HepG2 (cell line): ENCODE measurements at regions not wholly inside any gene's neighbourhood (a gene's known extent, or its start where the extent isn't known, plus 50 kb on each side); places are given as distances from the start of the nearest gene placed in this dataset.

Experiments
- ATAC-seq: fragments of 200-7000 bp; cut with Tn5 transposase; 3 replicates; pipeline ENCODE4 v1.9.1; 2020; ENCODE audit warnings: mild to moderate bottlenecking, moderate library complexity
- BruUV-seq: library from RNA; stranded (reverse); fragments of 400-500 nt; replicated peaks from 2 replicates; lab custom pipeline; 2021; lab: Mats Ljungman, UMichigan
- CTCF ChIA-PET: fragments of 300-600 bp; formaldehyde crosslinking; extraction: SDS; loops from one replicate; lab custom pipeline; 2021; ENCODE audit warnings: low total read pairs, inconsistent platforms, low intra/inter-chr PET ratio; lab: Yijun Ruan, JAX
- POLR2A ChIA-PET: fragments of 350-600 bp; sonication (Branson Sonifier 250); formaldehyde crosslinking; loops from one replicate; lab custom pipeline; 2020; ENCODE audit warnings: antibody characterized with exemption, inconsistent platforms; lab: Yijun Ruan, JAX
- DNase-seq: peaks from one replicate; pipeline ENCODE4 v3.0.0-alpha.2; 2015; ENCODE audit warnings: low spot score
- FAIRE-seq: peaks from 3 replicates; lab custom pipeline; 2011; peaks lifted over from hg19 to GRCh38; lab: Jason Lieb, UNC
- H2AFZ ChIP-seq: one replicate; pipeline ENCODE4 v1.6.1; 2011; ENCODE audit warnings: low read length, inconsistent platforms
- H3K27ac ChIP-seq: fragments of 300-600 bp; 3 replicates; pipeline ENCODE4 v1.8.0; 2011; ENCODE audit warnings: mixed run types, mild to moderate bottlenecking, mixed read lengths, low read length, inconsistent platforms; ENCODE audit not compliant: insufficient read depth; ENCODE audit errors: extremely low read length
- H3K27me3 ChIP-seq, 2 experiments: fragments of 200-600 bp in 1 of 2; 2 replicates in 1 of 2; 3 replicates in 1 of 2; pipeline versions ENCODE4 v1.6.0 to v1.8.0; 2011; ENCODE audit warnings: low read length in 2 of 2, mild to moderate bottlenecking in 2 of 2, moderate library complexity in 2 of 2, inconsistent platforms in 1 of 2; ENCODE audit not compliant: insufficient read depth in 2 of 2, control insufficient read depth in 1 of 2
- H3K36me3 ChIP-seq, 2 experiments: fragments of 200-600 bp in 1 of 2; replicated peaks in 1 of 2; 2 replicates in 1 of 2; 3 replicates in 1 of 2; pipeline versions ENCODE4 v1.5.1 to v1.8.0; 2011; ENCODE audit warnings: low read length in 2 of 2, inconsistent platforms in 1 of 2; ENCODE audit not compliant: insufficient read depth in 2 of 2, control insufficient read depth in 1 of 2
- H3K4me1 ChIP-seq: 2 replicates; pipeline ENCODE4 v1.5.1; 2012; ENCODE audit warnings: low read length, inconsistent platforms; ENCODE audit not compliant: insufficient read depth
- H3K4me2 ChIP-seq: 2 replicates; pipeline ENCODE4 v1.6.0; 2011; ENCODE audit warnings: low read depth, low read length, inconsistent platforms
- H3K4me3 ChIP-seq, 3 experiments: fragments of 200-600 bp in 1 of 3; sonication (generic), shearing (Covaris generic) in 1 of 3; replicated peaks in 1 of 3; 2 replicates each; pipeline ENCODE4 v1.5.1; 2011 to 2016; ENCODE audit warnings: low read length in 3 of 3, inconsistent platforms in 2 of 3, low read depth in 2 of 3, mild to moderate bottlenecking in 2 of 3, control low read depth in 1 of 3, mixed read lengths in 1 of 3; ENCODE audit not compliant: insufficient read depth in 1 of 3
- H3K79me2 ChIP-seq: one replicate; pipeline ENCODE4 v1.6.1; 2011; ENCODE audit warnings: low read length, inconsistent platforms; ENCODE audit not compliant: insufficient read depth
- H3K9ac ChIP-seq: 2 replicates; pipeline ENCODE4 v1.6.0; 2011; ENCODE audit warnings: mild to moderate bottlenecking, low read depth, low read length, inconsistent platforms; ENCODE audit not compliant: insufficient read depth
- H3K9me3 ChIP-seq: 2 replicates; pipeline ENCODE4 v1.5.1; 2012; ENCODE audit warnings: mild to moderate bottlenecking, low read length
- H4K20me1 ChIP-seq: 2 replicates; pipeline ENCODE4 v1.6.0; 2011; ENCODE audit warnings: inconsistent platforms, mild to moderate bottlenecking, low read length, moderate library complexity; ENCODE audit not compliant: insufficient read depth
- BATF2 ChIP-seq: sonication (generic); formaldehyde crosslinking; IDR thresholded peaks from 2 replicates; pipeline ENCODE4 v1.8.0; 2022; ENCODE audit warnings: mild to moderate bottlenecking, missing genetic modification reagents, moderate library complexity
- BRF2 ChIP-seq: sonication (generic); formaldehyde crosslinking; IDR thresholded peaks from 2 replicates; pipeline ENCODE4 v1.8.1; 2022; ENCODE audit warnings: mild to moderate bottlenecking, missing genetic modification reagents
- HDAC1 ChIP-seq: sonication (generic); formaldehyde crosslinking; IDR thresholded peaks from 2 replicates; pipeline ENCODE4 v1.5.1; 2020; ENCODE audit warnings: mild to moderate bottlenecking, missing genetic modification reagents
- IKZF1 ChIP-seq: fragments of 450-650 bp; IDR thresholded peaks from 2 replicates; pipeline ENCODE4 v1.7.1; 2016
- JARID2 ChIP-seq: sonication (generic); formaldehyde crosslinking; IDR thresholded peaks from 2 replicates; pipeline ENCODE4 v1.8.1; 2023; ENCODE audit warnings: missing genetic modification reagents, inconsistent platforms; ENCODE audit not compliant: insufficient replicate concordance
- KAT8 ChIP-seq: IDR thresholded peaks from 2 replicates; pipeline ENCODE4 v1.6.1; 2016; ENCODE audit warnings: missing genetic modification reagents, missing compliant biosample characterization
- NFYC ChIP-seq: IDR thresholded peaks from 2 replicates; pipeline ENCODE4 v1.6.1; 2016; ENCODE audit warnings: missing genetic modification reagents, missing compliant biosample characterization
- NRL ChIP-seq: sonication (generic); formaldehyde crosslinking; IDR thresholded peaks from 2 replicates; pipeline ENCODE4 v1.5.0; 2020; ENCODE audit warnings: missing genetic modification reagents, mild to moderate bottlenecking, moderate library complexity, borderline replicate concordance
- ONECUT2 ChIP-seq: sonication (generic); formaldehyde crosslinking; IDR thresholded peaks from 2 replicates; pipeline ENCODE4 v1.4.0; 2020; ENCODE audit warnings: missing genetic modification reagents
- SP4 ChIP-seq: sonication (generic); formaldehyde crosslinking; IDR thresholded peaks from 2 replicates; pipeline ENCODE4 v1.8.1; 2023; ENCODE audit warnings: mild to moderate bottlenecking, missing genetic modification reagents
- TAF1 ChIP-seq: sonication (generic); formaldehyde crosslinking; IDR thresholded peaks from 2 replicates; pipeline ENCODE4 v1.4.0; 2020; ENCODE audit warnings: missing genetic modification reagents
- TRAFD1 ChIP-seq: sonication (generic); formaldehyde crosslinking; IDR thresholded peaks from 2 replicates; pipeline ENCODE4 v1.5.1; 2020; ENCODE audit warnings: missing genetic modification reagents, mild to moderate bottlenecking, borderline replicate concordance
- ZBTB42 ChIP-seq: sonication (generic); formaldehyde crosslinking; IDR thresholded peaks from 2 replicates; pipeline ENCODE4 v1.5.0; 2020; ENCODE audit warnings: mild to moderate bottlenecking, missing genetic modification reagents
- ZFX ChIP-seq: sonication (generic); formaldehyde crosslinking; IDR thresholded peaks from 2 replicates; pipeline ENCODE4 v1.4.0; 2020; ENCODE audit warnings: mild to moderate bottlenecking, low read depth, missing genetic modification reagents, moderate library complexity
- ZNF207 ChIP-seq: fragments of 450-650 bp; IDR thresholded peaks from 2 replicates; pipeline ENCODE4 v1.6.1; 2016; ENCODE audit warnings: antibody characterized with exemption, borderline replicate concordance
- ZNF761 ChIP-seq: sonication (generic); formaldehyde crosslinking; conservative IDR thresholded peaks from 2 replicates; pipeline ENCODE4 v1.4.0; 2020; ENCODE audit warnings: mild to moderate bottlenecking, missing genetic modification reagents
- ZNF773 ChIP-seq: sonication (generic); formaldehyde crosslinking; IDR thresholded peaks from 2 replicates; pipeline ENCODE4 v1.4.0; 2020; ENCODE audit warnings: missing genetic modification reagents, borderline replicate concordance
- WGBS: methylation state at CpG from one replicate; pipeline ENCODE4 v1.1.6; 2017; ENCODE audit warnings: low lambda C conversion rate; 5-methylcytosine and 5-hydroxymethylcytosine counted together
- in situ Hi-C: cut with HindIII; loops from 2 replicates; pipeline ENCODE4 v1.10.0; 2017; ENCODE audit warnings: low pct_unique_long_range_greater_than_20kb; ENCODE audit not compliant: extremely low pct_ligation_motif_present
- intact Hi-C: fragments of 100-400 bp; cut with micrococcal nuclease; formaldehyde crosslinking; loops from one replicate; pipeline ENCODE4 v1.10.0; 2022; ENCODE audit not compliant: unreplicated experiment

GRCh38 chr2:144010096-144010836 lies 509.7 kb downstream of the ZEB2 start (continued):
- TF ChIP-seq JARID2 (CRISPR knock-in tag) (no peak), ZBTB42 (CRISPR knock-in tag) (no peak), NFYC (CRISPR knock-in tag) (no peak), ZFX (CRISPR knock-in tag) (no peak), TRAFD1 (no peak), ZNF773 (CRISPR knock-in tag) (no peak)

- in situ Hi-C loops = no loop called here
- CTCF ChIA-PET = no interaction called here
- 76% methylated on average over 7 of the region's 7 CpGs for WGBS
Observed at GRCh38 chr2:144006139-144006538, 513.8 kb downstream of the ZEB2 start.

More at GRCh38 chr2:144006139-144006538, 513.8 kb downstream of the ZEB2 start:
- Histone ChIP-seq H3K9me3 (no peaks in the 10 kb centered on the region), H2AFZ (no peak overlapping the region), H3K4me1 (no peaks in the 10 kb centered on the region), H4K20me1 (no peaks in the 10 kb centered on the region), H3K36me3 (no peaks in the 10 kb centered on the region), H3K4me2 (no peak overlapping the region), H3K9ac (no peak overlapping the region), H3K27ac (no peak overlapping the region), H3K27me3 (no peaks in the 10 kb centered on the region), H3K4me3 (no peak overlapping the region), H3K79me2 (no peaks in the 10 kb centered on the region)
- POLR2A ChIA-PET = no interaction called here
- FAIRE-seq (no peak), DNase-seq (no peak), ATAC-seq (no peak)
- BruUV-seq = no TSS peak
- TF ChIP-seq NRL (CRISPR knock-in tag) (no peak), ZNF207 (no peak), ONECUT2 (CRISPR knock-in tag) (no peak), HDAC1 (no peak), SP4 (no peak), BATF2 (CRISPR knock-in tag) (no peak), BRF2 (CRISPR knock-in tag) (no peak), ZNF761 (no peak), TAF1 (no peak), KAT8 (CRISPR knock-in tag) (no peak), IKZF1 (no peak)
- intact Hi-C loops = no loop called here
